Iris pigment epithelial cell (primary cell): ENCODE measurements at regions not wholly inside any gene's neighbourhood (a gene's known extent, or its start where the extent isn't known, plus 50 kb on each side); places are given as distances from the start of the nearest gene placed in this dataset.
"Not testable (repeated sequence)": the region's sequence is repeated elsewhere in the genome, so short reads cannot be mapped to it uniquely, and the experiment has no call there.

Experiments used
- DNase-seq: peaks from one replicate; pipeline ENCODE4 v3.0.0-alpha.2; 2011; ENCODE audit warnings: low read depth

- no peak for DNase-seq
Observed at GRCh38 chr15:61403884-61404283, 174.8 kb upstream of the RORA start.

GRCh38 chr15:61401903-61402698 lies 173.0 kb upstream of the RORA start:
- no peak for DNase-seq

GRCh38 chr15:61398310-61398709 lies 169.2 kb upstream of the RORA start:
- DNase-seq, result no peak

- no peak for DNase-seq
Observed at GRCh38 chr15:61396235-61396919, 167.3 kb upstream of the RORA start.

- no peak for DNase-seq
Observed at GRCh38 chr15:61393949-61394348, 164.8 kb upstream of the RORA start.

GRCh38 chr15:61393524-61393923 lies 164.4 kb upstream of the RORA start:
- DNase-seq, result no peak

- no peak for DNase-seq
Observed at GRCh38 chr15:61390138-61390537, 161.0 kb upstream of the RORA start.

- DNase-seq, result no peak
Observed at GRCh38 chr15:61389334-61390028, 160.4 kb upstream of the RORA start.

- no peak for DNase-seq
Observed at GRCh38 chr15:61387675-61388074, 158.6 kb upstream of the RORA start.

- DNase-seq, result peak; percentile 54
Observed at GRCh38 chr15:61383421-61383820, 154.3 kb upstream of the RORA start.

GRCh38 chr15:61382927-61383326 lies 153.8 kb upstream of the RORA start:
- DNase-seq, result no peak

- no peak for DNase-seq
Observed at GRCh38 chr15:61381501-61381900, 152.4 kb upstream of the RORA start.

GRCh38 chr15:61380270-61380669 lies 151.2 kb upstream of the RORA start:
- DNase-seq, result no peak

- no peak for DNase-seq
Observed at GRCh38 chr15:61379005-61379404, 149.9 kb upstream of the RORA start.

GRCh38 chr15:61376961-61377360 lies 147.9 kb upstream of the RORA start:
- no peak for DNase-seq

GRCh38 chr15:61376516-61376915 lies 147.4 kb upstream of the RORA start:
- no peak for DNase-seq

- DNase-seq, result no peak
Observed at GRCh38 chr15:61374848-61375247, 145.7 kb upstream of the RORA start.

GRCh38 chr15:61367953-61368352 lies 138.9 kb upstream of the RORA start:
- DNase-seq, result no peak

- DNase-seq, result no peak
Observed at GRCh38 chr15:61364871-61365270, 135.8 kb upstream of the RORA start.

- not testable (repeated sequence) for DNase-seq
Observed at GRCh38 chr15:61362912-61363311, 133.8 kb upstream of the RORA start.

- DNase-seq, result no peak
Observed at GRCh38 chr15:61344293-61344692, 115.2 kb upstream of the RORA start.

- DNase-seq, result no peak
Observed at GRCh38 chr15:61342390-61342789, 113.3 kb upstream of the RORA start.

GRCh38 chr15:61339516-61339915 lies 110.4 kb upstream of the RORA start:
- no peak for DNase-seq
